ENCODE measurements at regions not wholly inside any gene's neighbourhood (a gene's known extent, or its start where the extent isn't known, plus 50 kb on each side); places are given as distances from the start of the nearest gene placed in this dataset.
"Not testable (repeated sequence)": the region's sequence is repeated elsewhere in the genome, so short reads cannot be mapped to it uniquely, and the experiment has no call there.

- DNase-seq: no peak
These were observed 128.8 kb downstream of the TEX36 start for GRCh38 chr10:125554016-125554703.

GRCh38 chr10:125553091-125553490, 129.9 kb downstream of the TEX36 start:
- DNase-seq: no peak

- no peak for DNase-seq
These were observed 131.7 kb downstream of the TEX36 start for GRCh38 chr10:125551247-125551646.

GRCh38 chr10:125550362-125550761, 132.6 kb downstream of the TEX36 start:
- no peak for DNase-seq

GRCh38 chr10:125549653-125550052, 133.3 kb downstream of the TEX36 start:
- no peak for DNase-seq

GRCh38 chr10:125548878-125549277, 134.1 kb downstream of the TEX36 start:
- no peak for DNase-seq

- DNase-seq: no peak
These were observed 134.6 kb downstream of the TEX36 start for GRCh38 chr10:125548356-125548755.

GRCh38 chr10:125547010-125547650, 135.8 kb downstream of the TEX36 start:
- no peak for DNase-seq

GRCh38 chr10:125543796-125544195, 139.2 kb downstream of the TEX36 start:
- DNase-seq: no peak

GRCh38 chr10:125538947-125539731, 143.8 kb downstream of the TEX36 start:
- DNase-seq: peak in 1 of 2 experiments; percentile 61

GRCh38 chr10:125536236-125536635, 146.7 kb downstream of the TEX36 start:
- no peak for DNase-seq

GRCh38 chr10:125535559-125535958, 147.4 kb downstream of the TEX36 start:
- DNase-seq: no peak

GRCh38 chr10:125534515-125534914, 148.4 kb downstream of the TEX36 start:
- no peak for DNase-seq

GRCh38 chr10:125533866-125534265, 149.1 kb downstream of the TEX36 start:
- no peak for DNase-seq

- DNase-seq: peak; percentile 2 to 15
These were observed 151.5 kb downstream of the TEX36 start for GRCh38 chr10:125531465-125531864.

GRCh38 chr10:125523347-125523746, 159.6 kb downstream of the TEX36 start:
- DNase-seq: no peak

- DNase-seq: peak in 1 of 2 experiments; percentile 0
These were observed 161.0 kb downstream of the TEX36 start for GRCh38 chr10:125521721-125522680.

- no peak for DNase-seq
These were observed 162.0 kb downstream of the TEX36 start for GRCh38 chr10:125520968-125521367.

- DNase-seq: not testable (repeated sequence)
These were observed 164.6 kb downstream of the TEX36 start for GRCh38 chr10:125518397-125518796.

- no peak for DNase-seq
These were observed 167.4 kb downstream of the TEX36 start for GRCh38 chr10:125515571-125515970.

- no peak for DNase-seq
These were observed 168.5 kb downstream of the TEX36 start for GRCh38 chr10:125514206-125515162.

Data from SHP77 (cell line).